Limb (tissue), 2 donors: ENCODE measurements at regions not wholly inside any gene's neighbourhood (a gene's known extent, or its start where the extent isn't known, plus 50 kb on each side); places are given as distances from the start of the nearest gene placed in this dataset.
A peak's percentile ranks its signal among the peaks of the same experiment; 100 is the strongest.
"Not testable (repeated sequence)": the region's sequence is repeated elsewhere in the genome, so short reads cannot be mapped to it uniquely, and the experiment has no call there.

Experiments
- DNase-seq, 2 donors: peaks; one replicate each; pipeline ENCODE4 v3.0.0-alpha.2; 2016; ENCODE audit errors: extremely low spot score in 2 of 2

DNA sequence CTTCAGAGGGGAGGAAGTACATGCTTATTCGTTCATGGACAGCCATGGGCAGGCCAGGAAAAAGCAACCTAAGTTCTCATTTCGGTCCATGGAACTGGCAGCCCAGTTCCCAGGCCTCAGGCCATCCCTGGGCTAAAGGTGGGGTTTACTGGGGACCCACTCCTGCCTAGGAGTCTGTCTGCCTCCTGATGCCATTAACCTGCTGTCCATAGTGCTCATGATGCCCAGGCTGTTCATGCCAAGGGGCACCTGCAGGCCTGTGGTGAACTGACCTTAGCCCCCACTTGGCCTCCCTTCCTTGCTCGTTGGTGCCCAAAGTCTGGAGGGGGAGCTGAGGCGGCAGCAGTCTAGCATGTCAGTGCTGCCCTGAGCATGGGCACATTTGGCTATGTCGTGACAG lies 450.2 kb upstream of the MBL2 start:
- DNase-seq: no peak

DNA sequence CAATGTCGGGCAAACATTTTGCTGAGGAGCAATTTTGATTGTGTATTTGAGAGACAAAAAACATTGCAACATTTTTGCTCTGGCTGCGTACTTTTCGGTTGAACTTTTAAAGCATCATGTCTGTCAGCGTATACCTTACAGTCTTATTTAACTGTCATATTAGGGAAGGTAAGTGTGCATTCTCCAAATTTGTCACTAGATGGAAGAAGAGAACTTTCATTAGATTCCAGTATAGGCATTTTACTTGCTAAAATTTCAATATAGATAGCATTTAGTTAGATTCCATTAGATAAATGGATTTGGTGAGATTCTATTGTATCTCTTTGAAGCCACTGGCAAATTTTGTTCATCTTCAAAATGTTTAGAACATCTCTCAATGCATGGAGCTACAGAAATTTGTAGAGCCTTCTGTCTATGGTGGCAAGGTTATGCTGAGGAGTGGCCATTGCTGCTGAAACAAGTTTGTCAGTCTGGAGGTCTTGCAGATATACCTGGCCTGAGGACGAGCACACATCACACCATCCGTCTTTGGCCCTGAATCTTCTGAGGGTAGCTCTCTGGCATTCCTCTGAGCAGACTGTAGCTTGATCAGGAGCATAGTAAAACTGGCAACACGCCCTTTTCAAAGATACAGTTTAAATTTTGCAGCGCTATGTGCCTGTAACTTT lies 437.5 kb upstream of the MBL2 start:
- peak in 1 of 2 donors; percentile 53 for DNase-seq

DNA sequence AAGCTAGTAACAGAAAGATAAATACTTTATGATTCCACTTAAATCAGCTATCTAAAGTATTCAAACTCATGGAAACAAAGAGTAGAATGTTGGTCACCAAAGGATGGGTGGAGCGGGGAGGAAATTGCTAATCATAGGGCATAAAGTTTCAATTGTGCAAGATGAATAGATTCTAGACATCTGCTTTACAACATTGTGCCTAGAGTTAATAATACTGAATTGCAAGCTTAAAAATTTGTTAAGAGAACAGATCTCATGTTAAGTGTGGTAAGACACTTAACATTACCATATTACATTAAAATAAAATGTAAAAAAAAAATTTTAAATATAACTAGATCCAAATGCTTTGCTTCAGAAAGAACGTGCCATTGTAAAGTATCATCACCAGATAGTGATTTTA lies 411.1 kb upstream of the MBL2 start:
- no peak for DNase-seq

DNA sequence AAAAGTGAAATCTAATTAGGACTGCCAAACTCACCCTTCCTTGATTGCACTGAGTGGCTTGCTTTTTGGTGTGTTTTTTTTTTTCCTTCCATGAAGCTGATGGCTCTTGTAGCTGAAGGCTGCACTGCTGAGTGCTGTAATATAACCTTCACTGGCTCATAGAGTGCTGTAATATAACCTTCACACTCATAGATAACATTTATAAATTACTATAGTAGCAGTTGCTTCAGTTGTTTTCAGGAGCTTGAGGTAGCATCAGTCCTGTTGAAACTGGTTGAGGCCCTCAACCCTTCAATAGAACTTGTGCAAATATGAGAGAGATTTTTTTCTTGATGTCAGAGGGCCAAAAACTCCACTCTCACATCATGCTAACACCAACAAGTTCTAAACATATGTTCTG lies 404.9 kb upstream of the MBL2 start:
- DNase-seq: no peak

DNA sequence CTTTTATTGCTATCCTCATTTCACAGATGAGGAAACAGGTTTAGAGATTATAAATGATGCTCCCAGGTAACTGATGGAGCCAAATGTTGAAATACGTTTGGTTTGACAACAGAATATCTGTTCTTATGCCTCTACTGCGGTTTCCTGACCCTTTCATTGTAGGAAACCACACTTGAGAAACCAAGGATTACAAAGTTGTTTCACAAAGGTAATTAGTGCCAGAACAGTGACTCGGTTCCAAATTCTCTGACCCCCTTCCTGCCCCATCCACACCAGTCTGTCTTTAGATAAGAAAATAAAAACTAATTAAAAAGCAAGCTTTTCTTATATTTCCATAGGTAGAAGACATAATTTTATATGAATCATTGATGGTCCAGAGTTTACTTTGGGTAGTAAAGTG lies 393.7 kb upstream of the MBL2 start:
- DNase-seq: no peak

DNA sequence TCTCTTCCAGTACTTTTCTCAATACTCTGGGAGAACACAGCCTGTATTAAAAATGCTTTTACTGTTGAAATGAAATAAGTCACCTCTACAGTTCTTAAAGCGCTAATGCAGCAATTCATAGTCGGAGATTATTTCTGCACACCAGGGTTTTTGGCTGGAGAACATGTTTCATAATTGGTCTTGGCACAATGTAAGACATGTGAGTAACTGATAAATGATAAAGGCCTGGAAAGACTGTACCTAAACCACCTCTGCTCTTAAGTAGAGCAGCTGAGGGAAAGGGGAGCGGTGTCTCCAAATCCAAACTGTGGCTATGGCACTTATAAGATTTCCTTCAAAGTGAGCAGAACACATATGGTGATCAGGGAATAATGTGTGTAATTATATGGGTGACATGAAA lies 390.3 kb upstream of the MBL2 start:
- DNase-seq: no peak

DNA sequence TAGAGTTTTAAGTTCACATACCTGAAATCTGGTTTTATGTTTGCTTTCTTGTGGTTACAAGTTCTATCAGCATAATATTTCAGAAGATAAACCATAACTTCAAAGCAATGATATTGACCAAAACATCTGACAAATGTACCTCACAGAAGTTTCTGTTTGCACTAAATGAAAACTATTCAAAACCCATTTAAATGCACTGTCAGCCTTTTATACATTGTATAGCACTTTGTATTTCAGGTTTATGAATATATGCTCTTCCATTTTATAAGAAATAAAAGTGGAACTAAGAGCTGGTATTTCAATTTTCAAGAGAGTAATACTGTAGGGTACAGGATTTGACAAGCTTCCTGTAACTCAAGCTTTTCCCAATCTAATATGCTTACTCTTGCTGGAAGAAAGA lies 388.6 kb upstream of the MBL2 start:
- DNase-seq: no peak

DNA sequence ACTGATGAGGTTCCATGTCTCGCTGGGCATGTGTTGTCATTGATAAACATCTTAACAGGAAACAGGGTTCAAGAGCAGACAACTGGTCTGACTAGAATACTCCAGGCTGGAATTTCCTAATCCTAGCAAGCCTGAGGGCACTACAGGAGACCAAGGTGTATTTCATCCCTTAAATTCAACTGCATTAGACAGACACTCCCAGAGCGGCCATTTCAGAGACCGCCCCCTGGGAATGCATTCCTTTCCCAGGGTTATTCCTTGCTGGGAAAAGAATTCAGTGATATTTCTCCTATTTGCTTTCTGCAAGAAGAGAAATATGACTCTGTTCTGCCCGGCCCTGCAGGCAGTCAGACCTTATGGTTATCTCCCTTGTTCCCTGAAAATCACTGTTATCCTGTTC lies 383.1 kb upstream of the MBL2 start:
- DNase-seq: not testable (repeated sequence)

DNA sequence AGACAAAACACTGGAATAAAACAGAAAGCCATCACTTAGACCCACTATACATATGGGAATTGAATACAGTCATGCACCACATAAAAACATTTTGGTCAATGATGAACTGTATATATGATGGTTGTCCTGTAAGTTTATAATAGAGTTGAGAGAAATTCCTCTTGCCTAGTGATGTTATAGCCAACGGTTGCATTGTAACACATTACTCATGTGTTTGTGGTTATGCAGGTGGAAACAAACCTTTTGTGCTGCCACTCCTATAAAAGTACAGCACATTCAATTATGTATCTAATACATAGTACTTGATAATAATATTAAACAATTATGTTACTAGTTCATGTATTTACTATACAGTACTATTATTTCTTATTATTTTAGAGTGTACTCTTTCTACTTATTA lies 381.2 kb upstream of the MBL2 start:
- no peak for DNase-seq

DNA sequence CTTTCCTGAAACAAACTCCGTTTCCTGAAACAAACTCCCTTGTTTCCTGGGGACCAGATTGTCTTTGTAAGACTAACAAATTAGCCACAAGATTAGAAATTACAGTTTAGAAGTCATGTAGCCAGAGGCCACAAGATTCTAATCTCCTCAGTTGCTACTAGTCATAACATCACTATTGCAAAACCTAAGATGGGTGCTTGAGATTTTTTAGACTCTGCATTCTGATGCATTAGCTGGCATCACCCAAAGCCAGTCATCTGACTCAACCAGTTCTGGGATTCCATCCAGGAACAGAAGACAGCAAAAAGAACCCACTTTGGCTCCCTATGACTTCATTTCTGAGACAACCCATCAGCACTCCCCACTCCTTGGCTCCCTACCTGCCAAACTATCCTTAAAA lies 367.9 kb upstream of the MBL2 start:
- no peak for DNase-seq

DNA sequence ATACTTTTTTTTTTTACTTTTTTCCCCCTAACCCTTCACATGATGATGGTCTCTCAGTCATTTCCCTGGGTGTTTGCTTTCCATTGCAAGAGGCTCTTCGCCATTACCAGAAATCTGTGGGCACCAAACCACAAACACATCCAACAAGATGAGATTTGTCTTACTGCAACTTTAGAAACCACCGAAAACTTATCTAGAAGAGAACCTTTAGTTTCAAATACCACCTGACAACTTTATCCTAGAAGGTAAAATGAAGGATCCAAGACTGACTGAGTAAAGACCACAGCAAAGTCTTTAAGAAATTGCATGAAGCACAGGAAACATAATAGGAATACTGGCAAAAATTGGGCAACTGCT lies 363.3 kb upstream of the MBL2 start:
- no peak for DNase-seq

DNA sequence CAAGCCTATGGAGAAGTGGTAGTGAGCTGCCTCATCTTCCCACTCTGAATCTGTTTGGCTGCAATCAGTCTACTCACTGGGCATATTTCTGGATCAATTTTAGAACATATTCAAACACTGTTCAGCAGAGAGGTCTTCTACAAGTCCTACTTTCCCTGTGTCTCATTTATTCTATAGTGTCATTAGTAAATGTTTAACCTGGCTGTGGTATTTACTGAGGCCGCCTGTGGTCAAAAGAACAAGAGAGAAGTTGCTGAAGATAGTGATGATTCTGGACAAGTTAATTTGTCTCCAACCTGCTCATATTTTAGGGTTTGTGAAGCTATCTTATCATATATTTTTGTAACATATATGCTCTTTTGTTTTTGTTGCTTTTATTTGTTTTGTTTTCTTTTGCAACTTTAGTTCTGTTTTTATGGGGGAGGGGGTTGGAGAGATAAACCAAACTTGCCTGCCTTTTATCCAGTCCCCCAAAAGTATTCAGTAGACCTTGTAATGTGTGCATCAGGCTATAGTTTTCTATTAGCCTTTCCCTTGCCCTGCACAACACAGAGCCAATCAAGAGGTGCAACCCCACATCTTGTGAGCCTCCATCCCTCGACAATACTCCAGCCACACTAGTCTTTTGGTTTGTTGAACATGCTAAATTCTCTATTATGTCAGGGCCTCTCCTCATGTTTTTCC lies 362.8 kb upstream of the MBL2 start:
- no peak for DNase-seq

DNA sequence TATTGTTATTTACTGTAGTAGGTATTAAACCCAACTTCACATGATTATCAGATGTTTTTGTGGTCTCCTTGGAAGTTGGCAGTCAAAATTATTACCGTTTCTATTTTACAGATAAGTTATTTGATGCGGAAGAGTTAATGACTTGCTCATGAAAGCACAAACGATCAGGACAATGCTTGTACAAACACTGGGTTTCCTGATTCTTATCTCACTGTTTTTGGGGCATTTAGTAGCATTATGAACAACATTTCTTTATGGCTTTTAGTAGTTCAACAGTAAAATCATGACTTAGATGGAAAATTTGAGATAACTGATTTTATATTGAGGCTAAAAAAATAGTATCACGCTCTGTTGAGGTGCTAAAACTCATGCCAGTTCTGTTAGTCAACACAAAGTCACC lies 361.5 kb upstream of the MBL2 start:
- DNase-seq: no peak

DNA sequence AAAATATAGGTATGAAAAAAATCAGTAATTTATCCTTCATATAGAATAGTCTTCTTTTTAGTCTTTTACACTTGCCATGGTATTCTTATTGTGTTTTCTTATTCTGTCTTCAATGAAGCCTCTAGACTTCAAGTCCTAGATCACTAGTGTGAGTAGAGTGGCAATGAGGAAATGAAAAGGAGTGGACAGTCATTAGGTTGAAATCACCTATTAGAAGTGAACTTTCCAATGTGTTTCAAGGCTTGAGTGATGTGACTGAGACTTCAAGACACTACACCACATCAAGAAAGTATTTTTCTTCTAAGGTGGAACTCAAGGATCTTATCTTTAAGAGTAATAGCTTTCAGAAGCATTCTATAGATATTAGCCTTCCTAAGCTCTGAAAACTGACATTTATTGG lies 357.8 kb upstream of the MBL2 start:
- no peak for DNase-seq

DNA sequence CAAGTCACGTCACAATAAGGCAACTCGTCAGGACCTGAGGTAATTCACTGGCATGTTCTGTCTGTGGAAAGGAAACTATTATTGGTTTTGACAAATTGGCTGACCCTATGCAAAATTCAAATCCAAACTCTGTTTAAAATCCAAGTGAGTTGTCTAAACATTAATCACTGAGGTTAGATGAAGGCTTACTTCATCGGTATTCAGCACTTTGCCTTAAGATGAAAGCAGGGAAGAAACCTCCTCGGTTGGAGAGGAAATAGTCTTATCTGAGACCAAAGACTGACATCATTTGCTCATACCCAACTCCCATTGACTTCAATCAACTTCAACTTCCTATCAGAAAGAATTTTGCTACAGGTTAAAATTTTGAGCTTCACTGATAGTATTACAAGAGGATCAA lies 355.1 kb upstream of the MBL2 start:
- no peak for DNase-seq

DNA sequence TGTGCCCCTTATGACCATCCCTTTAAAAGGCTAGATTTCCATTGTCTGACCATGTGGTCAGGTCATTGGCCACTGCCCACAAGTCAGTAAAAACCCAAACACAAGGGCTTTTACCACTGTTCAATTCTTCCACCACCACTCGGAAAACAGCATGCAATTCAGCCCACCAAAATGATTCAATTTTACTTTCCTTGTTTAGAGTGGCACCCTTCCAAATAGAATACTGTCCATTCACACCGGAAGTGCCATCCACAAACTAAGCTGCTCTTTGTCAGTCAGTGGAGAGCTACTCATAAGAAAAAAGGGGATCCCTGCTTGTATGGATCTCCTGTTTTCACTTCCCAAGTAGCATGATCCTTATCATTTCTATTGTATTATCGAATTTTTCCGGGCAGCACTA lies 350.7 kb upstream of the MBL2 start:
- no peak for DNase-seq

DNA sequence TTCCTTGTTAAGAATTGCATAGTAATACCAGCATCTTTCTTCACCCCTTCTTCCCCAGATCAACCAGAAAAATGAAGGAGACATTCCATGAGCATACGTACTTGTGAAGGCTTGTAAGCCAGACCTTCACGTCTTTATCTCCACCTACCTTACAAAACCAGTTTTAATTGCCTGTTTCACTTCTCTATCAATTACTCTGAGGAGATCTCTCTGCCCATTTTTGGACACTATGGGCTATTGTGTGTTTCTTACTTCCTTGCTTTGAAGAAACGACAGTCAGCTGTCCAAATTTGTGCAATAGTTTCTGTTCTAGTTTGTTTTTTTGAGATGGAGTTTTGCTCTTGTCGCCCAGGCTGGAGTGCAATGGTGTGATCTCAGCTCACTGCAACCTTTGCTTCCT lies 349.7 kb upstream of the MBL2 start:
- no peak for DNase-seq

DNA sequence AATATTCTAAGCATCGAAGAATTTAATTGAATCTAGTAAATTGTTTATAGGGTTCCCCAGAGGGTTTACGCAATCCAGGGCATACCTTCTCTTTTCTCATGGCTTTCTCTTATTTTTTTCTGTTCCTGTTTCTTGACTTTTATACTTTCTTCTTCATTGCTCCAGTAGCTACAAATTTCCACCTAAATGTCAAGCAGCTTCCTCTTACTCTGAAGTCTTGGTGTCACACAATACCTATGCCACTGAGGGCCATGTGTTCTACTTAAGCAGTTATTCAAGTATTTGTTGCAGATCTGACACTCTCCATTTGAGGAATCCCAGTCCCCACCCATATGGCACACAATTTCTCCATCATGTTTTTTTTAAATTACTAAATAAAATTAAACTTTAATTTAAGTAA lies 343.1 kb upstream of the MBL2 start:
- DNase-seq: no peak

DNA sequence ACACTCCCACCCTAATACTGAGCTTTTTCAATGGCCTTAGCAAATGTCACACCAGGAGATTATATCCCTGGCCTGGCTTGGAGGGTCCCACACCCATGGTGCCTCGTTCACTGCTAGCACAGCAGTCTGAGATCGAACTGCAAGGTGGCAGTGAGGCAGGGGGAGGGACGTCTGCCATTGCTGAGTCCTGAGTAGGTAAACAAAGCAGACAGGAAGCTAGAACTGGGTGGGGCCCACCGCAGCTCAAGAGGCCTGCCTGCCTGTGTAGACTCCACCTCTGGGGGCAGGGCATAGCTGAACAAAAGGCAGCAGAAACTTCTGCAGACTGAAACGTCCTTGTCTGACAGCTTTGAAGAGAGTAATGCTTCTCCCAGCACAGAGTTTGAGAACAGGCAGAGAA lies 338.9 kb upstream of the MBL2 start:
- no peak for DNase-seq

DNA sequence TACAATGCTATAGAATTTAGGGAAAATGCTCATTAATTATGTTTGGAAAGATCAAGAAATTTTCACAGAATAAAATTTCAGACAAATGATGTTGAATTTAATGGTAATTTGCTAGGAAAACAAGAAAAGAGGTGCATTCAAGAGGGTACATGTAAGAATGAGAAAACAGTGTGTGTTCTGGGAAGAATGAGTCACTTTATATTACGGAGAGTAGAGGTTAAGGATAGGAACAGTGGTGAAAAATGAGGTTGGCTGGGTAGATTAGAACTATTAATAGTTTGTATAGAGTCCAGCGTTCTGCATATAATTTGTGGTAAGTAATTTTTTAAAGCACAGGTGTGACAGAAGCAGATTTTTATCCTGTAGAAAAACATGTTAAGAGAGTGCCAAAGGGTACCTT lies 336.7 kb upstream of the MBL2 start:
- no peak for DNase-seq

DNA sequence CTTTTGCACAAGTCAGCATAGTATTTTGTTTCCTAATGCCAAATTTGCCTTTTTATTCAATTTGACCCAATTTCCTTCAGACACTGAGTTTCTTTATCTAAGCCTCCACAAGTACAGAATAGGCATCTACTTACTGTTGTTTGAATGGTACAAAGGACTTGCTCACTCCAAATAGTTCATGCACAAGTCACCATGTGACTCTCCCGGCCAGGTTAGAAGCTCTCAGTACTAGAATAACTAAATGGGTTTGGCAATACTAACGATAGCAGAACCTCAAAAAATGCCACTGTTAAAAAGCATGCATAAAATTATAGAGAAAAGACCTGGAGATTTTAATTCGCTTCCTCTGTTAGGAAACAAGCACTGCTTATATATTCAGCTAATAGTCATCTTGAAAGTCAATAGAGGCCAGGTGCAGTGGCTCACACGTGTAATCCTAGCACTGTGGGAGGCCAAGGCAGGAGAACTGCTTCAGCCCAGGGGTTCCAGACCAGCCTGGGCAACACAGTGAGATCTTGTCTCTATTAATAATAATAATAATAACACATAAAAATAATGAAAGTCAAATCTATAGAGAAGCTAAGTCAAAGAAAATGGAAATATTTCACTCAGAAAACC lies 335.8 kb upstream of the MBL2 start:
- DNase-seq: no peak

DNA sequence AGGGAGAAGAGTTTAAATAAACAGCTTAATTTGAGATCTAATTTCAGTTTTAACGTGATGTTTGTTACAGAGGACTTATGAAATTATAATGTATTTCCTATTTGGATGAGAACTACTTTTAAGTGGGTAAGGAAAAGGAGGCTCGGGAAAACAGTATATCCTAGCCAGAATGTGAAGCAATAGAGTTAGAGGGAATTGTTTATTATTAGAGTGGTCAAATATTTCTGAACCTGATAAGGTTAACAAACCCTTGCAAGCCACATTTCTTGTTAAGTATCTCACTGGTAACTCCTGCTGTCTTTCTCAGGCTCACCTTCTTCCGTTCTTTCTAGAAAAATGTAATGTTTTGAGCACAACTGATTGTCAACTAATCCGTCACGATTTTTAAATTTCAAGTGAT lies 335.1 kb upstream of the MBL2 start:
- DNase-seq: no peak

DNA sequence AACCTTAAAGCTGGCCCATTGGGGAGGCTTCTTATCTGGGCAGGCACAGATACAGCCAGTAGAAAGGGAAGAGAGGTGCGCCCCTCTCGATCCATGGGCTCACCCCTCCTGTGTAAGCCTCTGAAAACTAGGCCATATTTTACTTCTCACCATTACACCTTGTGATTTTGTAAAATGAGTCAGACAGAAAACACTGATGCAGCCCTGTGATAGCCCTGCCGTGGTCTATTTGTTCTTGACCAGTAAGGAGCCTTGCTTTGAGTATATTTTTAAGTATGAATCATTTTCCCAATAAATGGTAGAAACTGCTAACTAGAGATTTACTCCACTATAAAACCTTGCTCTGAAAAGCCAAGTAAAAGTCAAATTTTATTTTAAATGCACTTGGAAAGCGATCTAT lies 329.8 kb upstream of the MBL2 start:
- DNase-seq: no peak
